AG10803 (cell line): ENCODE measurements at regions not wholly inside any gene's neighbourhood (a gene's known extent, or its start where the extent isn't known, plus 50 kb on each side); places are given as distances from the start of the nearest gene placed in this dataset.

Experiments
- DNase-seq: peaks from one replicate; pipeline ENCODE4 v3.0.0; 2010; ENCODE audit warnings: low read depth
- H3K4me3 ChIP-seq: 2 replicates; pipeline ENCODE4 v1.5.1; 2011; ENCODE audit warnings: mild to moderate bottlenecking, low read length, control low read depth
- CTCF ChIP-seq: conservative IDR thresholded peaks from 2 replicates; pipeline ENCODE4 v1.5.1; 2011; ENCODE audit warnings: mild to moderate bottlenecking, low read length, control low read depth, inconsistent platforms

DNA sequence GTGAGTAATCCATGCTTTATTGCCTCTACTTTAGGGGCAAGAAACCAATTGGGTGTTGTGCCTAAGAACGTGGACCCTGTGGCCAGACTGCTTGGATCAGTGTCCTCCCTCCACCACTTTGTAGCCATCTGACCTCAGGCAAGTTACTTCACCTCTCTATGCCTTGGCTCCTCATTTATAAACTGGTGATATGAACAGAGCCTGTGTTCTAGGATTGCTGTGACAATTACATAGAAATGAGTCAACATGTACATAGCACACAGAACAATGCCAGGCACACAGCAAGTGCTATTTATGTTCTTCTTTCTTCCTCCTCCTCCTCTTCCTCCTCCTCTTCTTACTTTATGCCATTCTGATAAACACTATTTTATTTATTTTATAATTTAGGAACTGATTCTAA is 339.4 kb downstream of the CD83 start:
- DNase-seq, result no peak
- no peak for TF ChIP-seq CTCF

DNA sequence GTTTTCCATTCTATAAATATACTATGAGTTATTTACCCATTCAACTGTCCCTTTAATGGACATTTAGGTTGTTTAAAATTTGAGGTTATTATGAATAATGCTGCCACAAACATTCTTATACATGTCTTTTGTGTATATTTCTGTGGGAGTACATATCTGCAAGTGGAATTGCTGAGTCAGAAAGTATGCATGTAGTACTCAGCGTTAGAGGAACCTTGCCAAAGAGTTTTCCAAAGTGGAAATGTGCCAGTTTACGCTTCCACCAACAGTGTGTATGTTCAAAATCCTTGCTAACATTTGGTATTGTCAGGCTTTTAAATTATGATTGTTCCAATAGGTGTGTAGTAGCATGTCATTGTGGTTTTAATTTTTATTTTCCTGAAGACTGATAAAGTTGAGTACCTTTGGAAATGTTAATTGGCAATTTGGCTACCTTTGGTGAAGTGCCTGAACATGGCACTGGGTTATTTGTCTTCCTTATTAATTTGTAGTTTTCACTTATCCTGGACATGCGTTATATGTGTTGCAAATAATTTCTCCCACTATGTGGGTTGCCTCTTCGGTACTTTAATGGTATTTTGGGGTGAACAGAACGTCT is 341.2 kb downstream of the CD83 start:
- no peak for TF ChIP-seq CTCF

More for the DNA sequence above, 339.4 kb downstream of the CD83 start:
- no peak overlapping the region for H3K4me3 ChIP-seq

DNA sequence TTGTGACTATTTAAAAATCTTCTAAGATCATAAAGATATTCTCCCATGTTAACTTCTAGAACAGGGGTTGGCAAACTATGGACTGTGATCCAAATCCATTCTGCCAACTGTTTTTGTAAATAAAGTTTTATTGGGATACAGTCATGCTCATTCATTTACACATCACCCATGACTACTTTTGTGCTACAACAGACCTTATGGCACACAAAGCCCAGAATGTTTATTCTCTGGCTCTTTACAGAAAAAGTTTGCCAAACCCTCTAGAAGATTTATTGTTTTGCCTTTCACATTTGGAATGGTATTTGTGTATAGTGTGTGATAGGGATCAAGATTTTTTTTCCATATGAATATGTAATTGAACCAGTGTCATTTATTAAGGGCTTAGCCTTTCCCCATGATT is 341.7 kb downstream of the CD83 start:
- no peak for DNase-seq
- no peak overlapping the region for H3K4me3 ChIP-seq
- TF ChIP-seq CTCF, result no peak

More for the DNA sequence above, 341.2 kb downstream of the CD83 start:
- H3K4me3 ChIP-seq, result no peak overlapping the region
- DNase-seq, result peak; percentile 71

GRCh38 chr6:14460556-14460955 is 343.0 kb downstream of the CD83 start:
- no peak for TF ChIP-seq CTCF
- H3K4me3 ChIP-seq, result no peak overlapping the region
- DNase-seq, result no peak

GRCh38 chr6:14462135-14462534 is 344.6 kb downstream of the CD83 start:
- TF ChIP-seq CTCF, result no peak
- no peak overlapping the region for H3K4me3 ChIP-seq
- no peak for DNase-seq

GRCh38 chr6:14462566-14462965 is 345.0 kb downstream of the CD83 start:
- no peak for TF ChIP-seq CTCF
- no peak for DNase-seq
- H3K4me3 ChIP-seq, result no peak overlapping the region

DNA sequence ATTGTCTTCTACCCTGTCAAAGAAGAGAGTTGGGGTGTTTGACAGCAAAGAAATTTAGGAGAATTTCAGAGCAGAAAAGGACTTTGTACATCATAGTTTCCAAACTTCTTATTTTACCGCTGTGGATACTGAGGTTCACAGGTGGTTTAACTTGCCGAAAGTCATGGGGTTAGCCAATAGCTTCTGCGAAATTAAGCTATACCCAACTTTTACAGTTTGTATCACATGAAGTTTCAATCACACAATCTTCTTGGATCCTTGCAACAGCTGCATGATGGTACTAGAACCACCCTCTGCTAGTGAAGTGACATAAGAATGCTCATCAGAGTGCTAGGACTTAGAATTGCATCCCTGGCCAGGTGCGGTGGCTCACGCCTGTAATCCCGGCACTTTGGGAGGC is 345.5 kb downstream of the CD83 start:
- H3K4me3 ChIP-seq, result no peak overlapping the region
- no peak for DNase-seq
- no peak for TF ChIP-seq CTCF
